ENCODE measurements at regions not wholly inside any gene's neighbourhood (a gene's known extent, or its start where the extent isn't known, plus 50 kb on each side); places are given as distances from the start of the nearest gene placed in this dataset.

DNA sequence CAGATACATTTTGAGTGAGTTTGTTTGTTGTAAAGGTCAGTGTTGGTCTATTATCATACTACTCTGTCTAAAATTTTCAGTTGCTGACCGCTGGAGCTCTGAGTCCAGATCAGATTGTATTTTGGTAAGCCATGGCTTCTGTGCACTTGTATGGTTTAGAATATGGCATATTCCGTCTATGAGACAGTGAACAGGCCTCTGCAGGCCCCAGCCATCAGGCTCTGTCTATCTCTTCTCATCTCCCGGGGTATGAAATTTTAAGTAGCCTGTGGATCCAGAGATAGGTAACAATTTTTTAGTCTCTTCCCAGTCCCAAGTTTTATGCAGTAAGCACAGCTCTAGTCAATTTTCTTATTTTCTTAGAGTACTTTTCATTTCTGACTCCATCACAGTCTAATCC lies 1929.1 kb upstream of the SEL1L start:
- TF ChIP-seq POLR2A (IDR thresholded peaks at IDR 0.05; ENCODE audit: low read depth, low read length), result no peak
- TF ChIP-seq TAF1 (IDR thresholded peaks at IDR 0.05; ENCODE audit: low read depth, low read length), result no peak
- TF ChIP-seq POLR2AphosphoS5 (IDR thresholded peaks at IDR 0.05; ENCODE audit: low read depth, low read length), result no peak
- TF ChIP-seq POU2F2 (IDR thresholded peaks at IDR 0.05; ENCODE audit: low read depth, low read length), result no peak
- TF ChIP-seq SPI1 (IDR thresholded peaks at IDR 0.05; ENCODE audit: low read depth, low read length), result no peak
- no peak for TF ChIP-seq PAX5 (IDR thresholded peaks at IDR 0.05; ENCODE audit: insufficient read depth, low read length, severe bottlenecking)

Data from GM12891 (cell line).